Astrocyte of the hippocampus (primary cell): ENCODE measurements at regions not wholly inside any gene's neighbourhood (a gene's known extent, or its start where the extent isn't known, plus 50 kb on each side); places are given as distances from the start of the nearest gene placed in this dataset.
"Not testable (repeated sequence)": the region's sequence is repeated elsewhere in the genome, so short reads cannot be mapped to it uniquely, and the experiment has no call there.

Experiments
- DNase-seq: peaks from one replicate; pipeline ENCODE4 v3.0.0; 2011; ENCODE audit warnings: low read depth, low spot score

- no peak for DNase-seq
These were observed 54.0 kb downstream of the RFPL4B start for GRCh38 chr6:112401083-112401482.

- DNase-seq: peak; percentile 75
These were observed 60.0 kb downstream of the RFPL4B start for GRCh38 chr6:112407101-112407590.

- no peak for DNase-seq
These were observed 61.4 kb downstream of the RFPL4B start for GRCh38 chr6:112408522-112408921.

- DNase-seq: peak; percentile 23
These were observed 62.2 kb downstream of the RFPL4B start for GRCh38 chr6:112409311-112409710.

- DNase-seq: no peak
These were observed 66.7 kb downstream of the RFPL4B start for GRCh38 chr6:112413780-112414179.

- no peak for DNase-seq
These were observed 68.2 kb downstream of the RFPL4B start for GRCh38 chr6:112415366-112415765.

GRCh38 chr6:112416866-112417265 lies 69.7 kb downstream of the RFPL4B start:
- no peak for DNase-seq

- not testable (repeated sequence) for DNase-seq
These were observed 79.9 kb downstream of the RFPL4B start for GRCh38 chr6:112427011-112427410.

- DNase-seq: no peak
These were observed 80.4 kb downstream of the RFPL4B start for GRCh38 chr6:112427499-112427898.

- no peak for DNase-seq
These were observed 81.3 kb downstream of the RFPL4B start for GRCh38 chr6:112428477-112428876.

- peak; percentile 15 for DNase-seq
These were observed 82.1 kb downstream of the RFPL4B start for GRCh38 chr6:112429226-112429625.

GRCh38 chr6:112431803-112432202 lies 84.7 kb downstream of the RFPL4B start:
- no peak for DNase-seq

GRCh38 chr6:112432853-112433252 lies 85.7 kb downstream of the RFPL4B start:
- DNase-seq: no peak

GRCh38 chr6:112433457-112433856 lies 86.3 kb downstream of the RFPL4B start:
- no peak for DNase-seq

- DNase-seq: no peak
These were observed 87.8 kb downstream of the RFPL4B start for GRCh38 chr6:112434896-112435435.

GRCh38 chr6:112437058-112437457 lies 89.9 kb downstream of the RFPL4B start:
- peak; percentile 3 for DNase-seq

GRCh38 chr6:112439010-112439409 lies 91.9 kb downstream of the RFPL4B start:
- DNase-seq: no peak

- DNase-seq: no peak
These were observed 92.3 kb downstream of the RFPL4B start for GRCh38 chr6:112439432-112439831.

- no peak for DNase-seq
These were observed 94.5 kb downstream of the RFPL4B start for GRCh38 chr6:112441607-112442006.

GRCh38 chr6:112443179-112444065 lies 96.3 kb downstream of the RFPL4B start:
- DNase-seq: peak; percentile 64

GRCh38 chr6:112448786-112449185 lies 101.7 kb downstream of the RFPL4B start:
- DNase-seq: not testable (repeated sequence)

GRCh38 chr6:112450663-112451062 lies 103.5 kb downstream of the RFPL4B start:
- DNase-seq: no peak

- no peak for DNase-seq
These were observed 110.8 kb downstream of the RFPL4B start for GRCh38 chr6:112457886-112458285.
